A673 (cell line): ENCODE measurements at regions not wholly inside any gene's neighbourhood (a gene's known extent, or its start where the extent isn't known, plus 50 kb on each side); places are given as distances from the start of the nearest gene placed in this dataset.

Experiments
- CTCF ChIP-seq: fragments of 300-800, 200-600 bp; sonication (generic); conservative IDR thresholded peaks from 2 replicates; pipeline ENCODE4 v1.5.1; 2017; ENCODE audit warnings: low read depth, mild to moderate bottlenecking, antibody characterized with exemption, low read length, moderate library complexity, mixed read lengths
- EZH2 ChIP-seq: fragments of 200-600 bp; sonication (generic); IDR thresholded peaks from 2 replicates; pipeline ENCODE4 v1.6.1; 2017; ENCODE audit warnings: borderline replicate concordance, low read depth, mild to moderate bottlenecking, mixed read lengths, antibody characterized with exemption, low read length; ENCODE audit not compliant: poor library complexity, severe bottlenecking

DNA sequence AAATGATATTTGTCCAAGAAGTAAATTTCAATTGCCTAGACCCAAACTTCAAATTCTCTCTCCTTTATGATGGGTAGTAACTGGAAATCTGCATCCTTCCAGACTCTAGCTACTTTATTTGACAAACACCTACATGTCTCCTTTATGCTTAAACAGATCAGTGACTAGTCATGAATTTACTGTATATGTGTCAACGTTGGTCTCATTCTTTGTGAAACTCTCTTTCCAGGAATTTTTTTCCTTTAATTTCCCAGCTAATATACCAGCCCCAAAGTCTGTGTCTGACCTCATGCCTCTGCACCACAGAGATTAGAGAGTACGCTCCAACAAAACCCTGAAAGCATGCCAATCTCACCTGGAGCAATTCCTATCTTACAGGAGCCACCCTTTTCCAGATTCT is 811.2 kb upstream of the NCAM2 start:
- TF ChIP-seq CTCF: no peak
- TF ChIP-seq EZH2: no peak
